HG02938 (cell line): ENCODE measurements at regions not wholly inside any gene's neighbourhood (a gene's known extent, or its start where the extent isn't known, plus 50 kb on each side); places are given as distances from the start of the nearest gene placed in this dataset.
"Not testable (repeated sequence)": the region's sequence is repeated elsewhere in the genome, so short reads cannot be mapped to it uniquely, and the experiment has no call there.

Experiments used
- ATAC-seq: cut with Tn5 transposase; IDR thresholded peaks from one replicate; pipeline ENCODE4 v1.9.1; 2021; ENCODE audit warnings: mild to moderate bottlenecking, moderate library complexity; ENCODE audit not compliant: unreplicated experiment

GRCh38 chr1:83481284-83481683, 517.6 kb downstream of the TTLL7 start:
- ATAC-seq: not testable (repeated sequence)

GRCh38 chr1:83479591-83480239, 519.2 kb downstream of the TTLL7 start:
- not testable (repeated sequence) for ATAC-seq

- ATAC-seq: not testable (repeated sequence)
Measured at GRCh38 chr1:83478127-83478526, 520.8 kb downstream of the TTLL7 start.

DNA sequence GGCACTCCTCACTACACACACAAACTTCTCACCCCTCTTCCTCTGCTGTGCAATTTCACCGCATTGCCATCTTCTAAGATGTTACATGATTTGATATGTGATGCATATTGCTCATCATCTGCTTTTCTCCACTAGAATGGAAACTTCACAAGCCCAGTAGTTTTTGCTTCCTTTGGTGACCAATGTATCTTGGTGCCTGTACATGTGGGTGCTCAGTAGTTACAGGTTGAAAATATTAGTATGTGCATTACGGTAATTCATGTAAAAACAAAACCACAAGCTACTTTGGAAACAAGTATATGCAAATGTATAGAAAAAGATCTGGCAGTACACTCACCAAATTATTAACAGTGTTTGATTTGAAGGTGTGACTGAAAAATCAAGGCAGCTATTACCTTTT, 522.4 kb downstream of the TTLL7 start:
- ATAC-seq: peak; percentile 79

GRCh38 chr1:83474946-83475345, 524.0 kb downstream of the TTLL7 start:
- not testable (repeated sequence) for ATAC-seq

DNA sequence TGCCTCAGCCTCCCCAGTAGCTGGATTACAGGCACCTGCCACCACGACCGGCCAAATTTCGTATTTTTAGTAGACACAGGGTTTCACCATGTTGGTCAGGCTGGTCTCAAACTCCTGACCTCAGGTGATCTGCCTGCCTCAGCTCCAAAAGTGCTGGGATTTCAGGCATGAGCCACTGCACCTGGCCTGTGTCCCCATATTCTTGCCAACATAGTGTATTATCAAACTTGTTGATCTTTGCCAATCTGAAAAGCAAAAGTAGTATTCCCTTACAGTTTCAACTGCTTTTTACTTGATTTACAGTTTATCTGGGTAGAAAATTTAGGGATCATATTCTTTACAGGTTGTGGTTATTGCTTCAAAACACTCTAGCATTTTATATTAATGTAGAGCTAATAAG, 524.9 kb downstream of the TTLL7 start:
- not testable (repeated sequence) for ATAC-seq

- not testable (repeated sequence) for ATAC-seq
Measured at GRCh38 chr1:83472066-83472465, 526.9 kb downstream of the TTLL7 start.

DNA sequence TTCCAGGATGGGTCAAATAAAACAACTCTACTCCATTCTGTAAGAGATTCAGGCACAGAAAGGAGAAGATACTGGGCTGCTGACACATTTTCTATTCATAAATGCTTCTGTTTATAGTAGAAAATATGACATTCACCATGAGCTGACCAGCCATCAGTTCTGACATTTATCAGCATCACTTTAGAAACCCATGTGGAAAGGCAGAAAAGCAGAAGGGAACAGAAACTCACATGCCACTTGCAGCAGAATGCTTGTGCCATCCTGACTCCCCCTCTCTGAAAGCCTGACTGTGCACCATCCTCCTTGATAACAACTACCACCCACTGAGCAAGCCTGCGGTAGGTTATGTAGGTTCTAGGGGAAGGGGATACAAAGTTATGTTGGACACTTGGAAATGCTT, 527.7 kb downstream of the TTLL7 start:
- not testable (repeated sequence) for ATAC-seq

DNA sequence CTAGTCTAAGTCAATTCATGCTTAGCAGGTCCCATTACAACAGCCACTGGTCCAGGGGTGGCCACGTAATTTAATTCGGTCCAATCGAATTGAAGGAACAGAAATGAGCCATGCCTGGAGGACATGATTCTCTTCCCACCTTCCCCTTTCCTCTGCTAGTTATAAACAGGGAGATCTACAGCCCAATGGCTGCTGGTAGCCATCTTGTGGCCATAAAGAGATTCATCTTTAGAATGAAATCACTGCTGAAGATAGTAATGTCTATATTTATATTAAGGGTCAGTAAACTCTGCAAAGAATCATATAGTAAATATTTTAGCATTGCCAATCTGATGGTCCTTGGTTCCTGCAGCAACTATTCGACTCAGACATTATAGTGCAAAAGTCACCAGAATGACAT, 530.6 kb downstream of the TTLL7 start:
- ATAC-seq: not testable (repeated sequence)

DNA sequence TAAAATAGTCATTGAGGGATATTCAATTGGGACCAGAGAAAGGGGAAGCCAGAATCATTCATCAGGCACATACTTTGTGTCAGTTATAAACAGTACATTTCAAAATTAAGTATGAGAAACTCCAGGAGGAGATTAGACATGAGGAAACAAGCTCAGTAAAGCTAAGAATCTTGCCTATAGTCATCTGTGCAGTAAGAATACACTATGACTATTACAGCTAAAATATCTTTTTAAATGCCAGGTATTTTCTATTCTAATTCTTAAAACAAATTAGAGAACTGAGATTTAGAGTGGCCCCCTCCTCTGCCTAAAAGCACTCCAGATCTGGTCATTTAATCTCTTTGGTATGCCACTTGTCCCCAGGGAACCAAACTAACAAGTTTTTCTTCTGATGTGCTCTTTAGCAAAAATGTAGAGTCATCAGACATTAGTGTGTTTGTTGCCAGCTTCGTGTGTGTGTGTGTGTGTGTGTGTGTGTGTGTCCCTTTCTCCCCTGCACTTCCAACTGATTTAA, 541.1 kb downstream of the TTLL7 start:
- ATAC-seq: peak; percentile 60

DNA sequence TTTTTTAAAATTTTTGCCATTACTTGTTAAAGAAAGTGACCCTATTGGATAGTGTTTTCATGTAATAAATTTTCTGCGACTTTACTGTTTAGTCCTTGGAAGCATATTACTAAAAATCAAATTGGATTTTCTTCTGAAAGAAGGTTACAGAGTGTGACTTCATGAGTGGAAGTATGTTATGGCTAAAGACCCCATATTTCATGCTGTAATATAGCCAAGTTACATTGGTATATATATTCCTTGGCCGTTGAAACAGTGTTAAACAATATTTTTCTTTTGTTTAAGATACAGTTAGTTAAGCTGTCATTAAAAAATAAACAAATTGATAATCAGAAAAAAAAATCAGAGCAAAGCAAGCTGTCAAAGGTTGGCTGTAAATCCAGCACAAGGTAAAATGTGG, 541.7 kb downstream of the TTLL7 start:
- ATAC-seq: not testable (repeated sequence)

DNA sequence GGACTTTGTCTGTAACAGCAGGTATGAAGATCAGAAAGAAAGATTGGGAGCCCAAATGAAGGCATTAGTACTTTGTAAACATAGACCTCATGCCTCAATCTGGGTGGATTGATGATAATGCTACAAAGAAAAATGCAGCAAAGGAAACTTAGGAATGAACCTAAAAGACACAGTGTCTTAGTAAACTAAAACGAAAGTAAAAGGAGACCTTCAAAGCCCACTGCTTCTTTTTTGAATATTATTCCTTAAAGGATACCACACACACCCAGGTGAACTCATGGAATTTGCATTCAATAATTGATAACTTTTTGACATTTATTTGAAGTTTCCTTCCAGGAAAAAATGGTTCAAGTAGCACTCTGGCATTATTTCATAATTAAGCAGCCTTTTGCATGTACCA, 543.2 kb downstream of the TTLL7 start:
- not testable (repeated sequence) for ATAC-seq

DNA sequence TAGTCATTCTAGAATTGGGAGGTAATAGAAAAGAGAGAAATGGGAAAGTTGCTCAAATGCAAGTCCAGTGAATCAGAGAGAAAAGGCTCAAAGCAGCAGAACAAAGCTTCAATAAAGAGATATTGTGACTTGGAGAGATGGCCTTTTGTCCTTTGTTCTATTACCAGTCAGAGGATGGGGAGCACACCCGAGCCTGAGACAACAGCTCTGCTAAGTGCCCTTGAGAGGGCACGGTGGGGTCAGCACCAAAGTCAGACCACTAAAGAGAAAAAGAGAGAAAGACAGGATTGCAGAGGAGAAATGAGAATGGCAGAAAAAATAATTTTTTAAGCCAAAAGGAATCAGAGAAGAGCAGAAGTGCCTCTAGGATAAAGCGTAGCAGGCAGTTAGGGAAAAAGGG, 553.1 kb downstream of the TTLL7 start:
- not testable (repeated sequence) for ATAC-seq

GRCh38 chr1:83442412-83442811, 556.5 kb downstream of the TTLL7 start:
- ATAC-seq: not testable (repeated sequence)

DNA sequence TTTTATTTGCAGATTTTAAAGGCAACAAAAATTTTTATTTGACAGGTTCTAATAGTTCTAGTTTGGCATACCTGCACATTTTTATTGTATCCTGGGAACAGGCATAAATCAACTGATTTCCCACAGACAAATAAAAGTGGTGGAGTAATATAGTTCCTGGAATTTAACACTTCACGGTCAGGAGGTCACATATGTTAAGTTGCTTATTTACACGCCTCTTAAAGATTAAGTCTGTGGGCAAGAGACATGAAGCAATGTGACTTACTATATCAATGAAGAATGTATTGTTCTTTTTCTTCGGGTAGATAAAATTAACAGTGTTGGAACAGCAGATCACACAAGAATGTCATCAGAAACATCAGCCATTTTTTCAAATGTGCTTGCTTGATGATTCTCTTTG, 558.3 kb downstream of the TTLL7 start:
- not testable (repeated sequence) for ATAC-seq

DNA sequence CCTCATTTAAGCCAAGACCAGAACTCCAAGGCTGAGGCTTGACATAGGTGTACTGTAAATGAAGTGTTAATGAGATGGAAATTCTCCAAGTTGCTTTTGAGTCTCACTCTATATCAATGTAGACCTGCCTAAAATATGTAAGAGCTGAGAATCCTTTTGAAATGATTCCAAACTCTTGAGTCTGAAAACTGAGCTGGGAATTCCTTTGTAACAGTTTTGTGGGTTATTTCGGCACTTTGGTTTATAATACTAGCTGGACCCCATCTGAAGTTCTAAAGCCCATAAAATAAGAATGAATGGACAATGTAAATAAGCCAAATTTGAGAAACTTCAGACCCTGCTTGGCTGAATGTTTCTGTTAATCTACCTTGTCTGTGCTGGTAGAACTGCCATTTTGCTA, 558.9 kb downstream of the TTLL7 start:
- not testable (repeated sequence) for ATAC-seq

DNA sequence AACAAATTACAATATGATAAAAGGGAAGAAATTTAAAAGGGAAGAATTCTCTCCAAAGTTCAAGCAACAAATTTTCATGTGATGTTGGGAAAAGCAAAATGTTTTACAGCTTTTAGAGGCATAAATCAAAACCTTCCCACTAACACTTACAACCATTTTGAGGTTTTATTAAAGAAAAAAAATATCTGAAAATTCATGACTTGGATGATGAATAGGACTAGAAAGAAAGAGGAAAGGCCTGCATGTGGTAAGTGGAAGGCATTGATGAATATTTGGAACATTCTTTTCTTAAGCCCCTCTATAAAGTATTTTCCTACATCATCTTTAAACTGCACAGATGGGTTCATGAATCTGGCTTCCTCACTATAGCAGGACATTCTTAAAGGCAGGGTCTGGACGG, 560.6 kb downstream of the TTLL7 start:
- ATAC-seq: not testable (repeated sequence)

- ATAC-seq: not testable (repeated sequence)
Measured at GRCh38 chr1:83435336-83435735, 563.6 kb downstream of the TTLL7 start.

DNA sequence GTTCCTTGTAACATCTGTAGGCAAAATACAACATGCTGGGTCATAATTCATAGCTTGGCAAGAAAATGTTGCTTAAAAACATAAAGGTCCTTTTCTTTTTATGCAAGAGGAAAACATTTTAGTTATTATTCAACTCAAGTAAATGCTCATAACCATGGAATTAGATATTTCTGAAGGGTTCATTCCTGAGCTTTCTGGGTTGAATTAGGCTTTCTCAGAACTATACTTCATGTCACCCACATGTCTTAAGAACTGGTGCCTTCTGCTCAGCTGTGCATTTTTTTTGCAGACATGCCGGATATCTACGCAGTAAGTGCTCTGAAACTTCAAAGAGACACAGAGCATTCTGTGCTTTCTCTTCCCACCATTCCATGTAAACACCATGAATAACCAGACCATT, 571.4 kb downstream of the TTLL7 start:
- not testable (repeated sequence) for ATAC-seq

DNA sequence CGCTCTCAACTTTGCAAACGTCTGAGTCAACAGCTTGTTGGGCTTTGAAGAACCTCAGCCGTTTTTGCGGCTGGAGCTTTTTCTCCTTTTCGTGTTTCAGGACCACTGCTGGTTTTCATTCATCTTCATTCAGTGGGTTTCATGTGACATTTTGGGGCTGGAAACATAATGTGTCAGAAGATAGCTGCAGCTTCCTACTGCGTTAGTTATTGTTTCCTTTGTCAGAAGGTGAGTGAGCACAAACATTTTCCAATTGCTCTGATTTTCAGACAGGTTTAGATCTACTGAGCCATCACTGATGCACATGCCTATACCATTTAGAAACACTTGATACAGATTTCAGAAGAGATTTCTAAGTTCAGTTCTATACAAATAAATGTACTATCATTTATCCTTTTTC, 575.5 kb downstream of the TTLL7 start:
- ATAC-seq: not testable (repeated sequence)

- no peak for ATAC-seq
Measured at GRCh38 chr1:83418558-83418957, 580.4 kb downstream of the TTLL7 start.

GRCh38 chr1:83413839-83414107, 585.2 kb downstream of the TTLL7 start:
- ATAC-seq: not testable (repeated sequence)
